Right forelimb (tissue), 1 donor: ENCODE measurements at regions not wholly inside any gene's neighbourhood (a gene's known extent, or its start where the extent isn't known, plus 50 kb on each side); places are given as distances from the start of the nearest gene placed in this dataset.
A peak's percentile ranks its signal among the peaks of the same experiment; 100 is the strongest.

ENCODE experiments used
- DNase-seq: peaks from one replicate; pipeline ENCODE4 v3.0.0-alpha.2; 2018

DNA sequence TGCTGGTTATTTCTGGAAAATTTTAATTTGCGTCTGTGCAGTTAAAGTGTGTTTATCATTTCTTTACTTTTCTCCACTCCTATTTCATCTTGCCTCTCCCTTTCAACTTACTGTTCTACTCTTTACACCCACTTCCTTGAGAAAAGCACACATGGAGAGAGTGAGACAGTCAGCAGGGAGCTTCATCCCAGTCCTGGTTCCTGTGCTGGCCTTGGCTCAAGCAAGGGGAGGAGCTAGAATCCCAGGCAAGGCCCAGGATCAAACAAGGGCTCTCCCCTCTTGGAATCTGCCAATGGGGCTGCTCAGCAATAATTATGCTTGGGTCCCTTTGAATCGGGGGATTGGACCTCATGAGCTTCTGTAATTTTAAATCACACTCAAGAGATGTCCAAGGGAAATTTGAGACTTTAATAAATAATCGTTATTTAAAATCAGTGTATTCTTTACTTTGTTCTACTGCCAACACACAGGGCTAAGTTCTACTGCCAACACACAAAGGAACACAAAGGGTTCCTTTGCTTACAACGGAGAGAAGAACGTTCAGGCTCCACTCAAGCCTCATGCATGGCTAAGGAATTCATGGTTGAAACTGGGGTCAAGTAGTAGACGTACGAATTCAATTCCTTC is 439.3 kb upstream of the DAB2 start:
- no peak for DNase-seq

DNA sequence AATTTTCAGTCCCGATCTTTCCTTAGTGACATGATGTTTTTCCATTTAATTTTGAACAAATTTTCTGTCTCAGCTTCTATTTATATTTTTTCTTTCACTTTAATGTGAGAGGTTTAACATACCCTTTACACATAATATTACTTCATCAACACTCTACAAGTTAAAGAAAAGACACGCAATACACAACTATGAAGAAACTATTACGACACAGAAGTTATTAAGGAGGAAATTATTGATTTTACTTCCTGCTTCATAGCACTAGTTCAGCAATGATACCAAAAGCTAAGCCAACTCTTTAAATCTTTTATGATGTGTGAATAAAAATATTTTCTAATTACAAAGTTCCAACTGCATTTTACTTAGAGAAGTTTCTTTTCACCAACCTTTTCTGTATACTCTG is 432.3 kb upstream of the DAB2 start:
- no peak for DNase-seq

DNA sequence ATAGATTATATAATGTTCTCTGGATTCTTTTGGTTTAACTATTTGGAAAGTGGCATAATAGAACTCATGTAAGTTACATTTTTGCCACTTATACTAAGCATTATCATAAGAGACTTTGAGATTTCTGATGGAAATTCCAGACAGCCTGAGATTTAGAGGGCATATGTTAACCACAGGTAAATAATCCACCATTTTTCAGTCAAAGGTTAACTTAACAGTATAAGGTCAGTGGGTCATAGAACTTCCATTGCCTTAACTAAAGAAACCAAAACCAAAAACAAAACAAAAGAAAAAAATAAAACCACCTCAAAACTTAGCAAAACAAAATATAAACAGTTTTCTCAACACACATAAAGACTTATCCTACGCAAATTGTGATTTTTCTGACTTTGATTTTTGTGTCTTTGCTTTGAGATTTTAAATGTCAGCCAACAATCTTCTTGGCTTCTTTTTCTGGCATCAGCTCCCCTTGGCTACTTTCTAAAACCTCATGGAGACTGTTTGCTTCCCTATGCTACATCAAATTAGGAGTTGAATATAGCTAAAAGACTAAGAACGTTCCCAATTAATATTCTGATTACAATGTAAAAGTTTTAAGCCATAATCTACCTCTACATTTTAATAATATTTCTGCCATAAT is 430.1 kb upstream of the DAB2 start:
- DNase-seq: no peak

DNA sequence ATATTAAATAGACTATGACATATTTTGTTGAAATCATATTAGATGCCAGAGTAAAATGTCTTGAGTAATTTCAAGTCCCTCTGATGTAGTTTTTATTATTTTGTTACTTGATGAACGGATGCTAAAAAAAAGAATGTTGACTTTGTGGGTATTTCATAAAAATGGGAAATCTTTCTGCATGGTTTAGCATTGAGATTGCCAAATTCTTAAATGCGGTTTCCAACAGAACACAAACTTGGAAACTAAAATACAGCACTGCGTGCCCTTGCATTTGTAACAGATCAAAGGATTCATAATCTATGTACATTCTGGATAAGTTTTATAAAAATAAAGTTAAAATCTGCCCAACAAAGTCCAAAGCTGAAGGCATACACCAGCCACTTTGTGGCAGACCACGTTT is 425.5 kb upstream of the DAB2 start:
- DNase-seq: no peak

DNA sequence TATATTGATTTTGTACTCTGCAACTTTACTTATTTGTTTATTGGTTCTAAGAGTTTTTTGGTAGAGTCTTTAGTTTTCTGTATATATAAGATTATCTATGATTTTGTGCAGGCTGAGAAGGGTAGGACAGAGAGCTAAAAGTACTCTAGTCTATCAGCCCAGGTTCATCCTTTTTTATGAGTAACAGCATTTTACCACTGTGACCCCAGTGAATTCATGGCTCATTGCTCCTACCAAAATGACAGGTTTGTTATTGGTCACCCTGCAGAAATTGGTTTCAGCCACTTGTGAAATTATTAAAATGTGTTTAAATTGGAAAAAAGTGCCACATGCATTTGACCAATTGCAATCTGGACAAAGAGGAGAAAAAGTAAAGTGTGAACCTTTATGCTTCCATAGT is 421.4 kb upstream of the DAB2 start:
- no peak for DNase-seq

DNA sequence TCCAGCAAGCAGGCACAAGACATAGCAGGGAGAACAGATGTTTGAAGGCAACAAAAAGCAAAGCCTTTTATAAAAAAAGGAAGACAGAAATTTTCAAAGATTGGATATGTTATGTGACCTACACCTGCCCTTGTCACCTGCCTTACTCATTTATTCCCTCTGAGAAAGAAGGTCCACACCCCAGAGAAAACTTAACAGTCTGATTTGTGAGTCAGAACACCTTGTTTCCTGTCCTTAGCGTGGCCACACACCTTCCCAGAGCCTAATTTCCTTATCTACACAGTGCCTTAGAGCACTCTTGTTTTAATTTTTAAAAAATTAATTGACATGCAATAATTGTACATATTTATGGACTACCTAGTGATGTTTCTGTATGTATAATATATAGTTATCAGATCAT is 419.0 kb upstream of the DAB2 start:
- DNase-seq: no peak

DNA sequence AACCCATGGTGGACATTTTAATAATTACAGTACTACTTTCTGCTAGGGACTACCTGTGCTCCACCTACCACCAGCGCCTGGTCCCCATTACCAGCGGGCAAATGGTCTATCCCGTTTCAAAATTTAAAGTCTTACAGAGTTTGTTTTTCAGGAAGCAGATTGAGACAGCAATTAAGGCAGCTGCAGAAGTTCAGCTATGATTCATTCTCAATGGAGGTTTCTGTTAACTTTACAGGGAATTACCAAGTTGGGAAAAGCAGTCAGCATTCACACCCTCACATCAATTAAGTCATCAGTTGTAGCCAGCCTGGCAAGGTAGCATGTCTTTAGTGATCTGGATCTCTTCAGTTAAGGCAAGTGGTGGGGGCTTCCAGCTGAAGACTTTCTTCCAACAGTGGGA is 410.6 kb upstream of the DAB2 start:
- DNase-seq: no peak

DNA sequence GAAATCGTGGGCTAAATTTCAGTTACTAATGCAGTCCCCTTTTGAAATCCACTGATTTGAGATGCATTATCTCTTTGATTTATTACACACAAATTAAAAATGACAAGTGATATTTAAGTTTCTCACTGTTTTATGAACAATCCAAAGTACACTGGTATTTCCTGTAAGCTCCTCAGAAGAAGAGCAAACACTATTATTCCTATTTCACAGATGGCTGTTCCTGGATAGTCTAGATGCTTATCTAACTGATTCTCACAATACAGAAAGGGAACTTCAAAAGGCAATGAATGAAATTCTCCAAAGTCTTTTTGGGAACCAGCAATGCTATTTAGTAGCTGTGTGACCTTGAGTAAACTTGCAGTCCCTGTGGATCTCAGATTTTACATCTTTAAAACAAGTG is 404.7 kb upstream of the DAB2 start:
- DNase-seq: no peak

DNA sequence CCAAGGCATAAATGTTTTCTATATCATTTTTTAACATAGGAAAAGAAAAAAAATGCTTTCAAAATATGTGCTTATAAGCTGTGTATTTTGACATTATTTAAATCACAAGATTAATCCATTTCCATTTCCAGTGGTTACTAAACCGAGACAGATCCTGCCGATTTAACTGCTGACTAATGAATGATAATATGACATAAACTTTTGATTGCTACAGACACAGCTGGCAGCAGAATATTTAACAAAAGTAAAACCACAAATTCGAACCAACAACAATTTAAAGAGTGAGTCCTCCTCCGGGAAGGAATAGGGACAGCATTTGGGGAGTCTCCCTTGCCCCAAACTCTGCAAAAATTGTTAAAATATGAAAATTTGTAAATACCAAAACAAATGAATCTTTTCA is 401.3 kb upstream of the DAB2 start:
- no peak for DNase-seq

DNA sequence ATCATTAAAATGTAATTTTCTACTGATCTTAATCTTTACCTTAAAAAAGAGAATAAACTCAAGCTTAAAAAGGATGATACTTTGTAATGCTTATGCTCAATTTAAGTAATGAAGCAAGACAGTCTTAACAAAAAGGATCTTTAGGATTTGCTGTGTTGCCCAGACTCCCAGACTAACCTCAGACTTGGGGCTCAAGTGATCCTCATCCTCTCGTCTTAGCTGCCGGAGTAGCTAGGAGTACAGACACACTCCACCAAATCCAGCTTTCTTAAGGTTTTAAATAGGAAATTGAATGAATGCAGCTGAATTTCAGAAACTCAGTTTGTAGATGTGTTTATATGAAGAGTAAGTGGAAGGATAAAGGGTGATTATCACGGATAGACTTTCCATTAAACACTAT is 400.5 kb upstream of the DAB2 start:
- no peak for DNase-seq

DNA sequence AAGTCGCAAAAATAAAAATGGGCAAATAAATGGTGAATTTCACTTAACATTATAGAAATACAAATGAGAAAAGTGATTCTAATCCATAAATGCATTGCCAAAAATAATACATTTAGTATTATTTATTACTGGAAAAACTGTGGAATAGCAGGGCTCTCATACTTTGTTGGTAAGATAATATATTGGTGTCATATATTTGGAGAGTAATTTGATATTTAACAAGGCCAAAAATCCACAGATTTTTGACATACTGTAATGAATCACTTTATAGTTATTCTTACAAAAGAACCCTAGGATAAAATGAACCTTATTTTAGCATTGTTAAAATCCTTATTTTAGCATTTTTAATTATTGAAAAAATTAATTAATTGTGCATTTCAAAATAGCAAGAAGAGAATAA is 397.2 kb upstream of the DAB2 start:
- DNase-seq: no peak

DNA sequence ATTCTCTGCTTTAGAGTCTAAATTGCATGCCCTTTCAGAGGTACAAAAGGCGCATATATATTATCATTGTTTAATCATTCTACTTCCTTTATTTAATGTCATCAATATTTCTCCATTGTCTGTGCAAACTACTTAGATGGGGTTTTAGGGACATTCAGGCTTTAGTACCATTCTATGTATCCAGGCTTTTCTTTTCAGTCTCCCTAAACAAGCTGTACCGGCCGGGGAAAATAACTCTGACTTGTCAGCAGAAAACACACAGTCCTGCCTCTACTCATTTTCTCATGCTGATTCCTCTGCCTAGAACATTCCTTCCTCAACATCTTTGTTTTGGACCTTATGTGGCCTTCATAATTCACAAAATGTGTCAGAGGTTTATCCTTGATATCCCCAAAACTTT is 392.1 kb upstream of the DAB2 start:
- DNase-seq: no peak

DNA sequence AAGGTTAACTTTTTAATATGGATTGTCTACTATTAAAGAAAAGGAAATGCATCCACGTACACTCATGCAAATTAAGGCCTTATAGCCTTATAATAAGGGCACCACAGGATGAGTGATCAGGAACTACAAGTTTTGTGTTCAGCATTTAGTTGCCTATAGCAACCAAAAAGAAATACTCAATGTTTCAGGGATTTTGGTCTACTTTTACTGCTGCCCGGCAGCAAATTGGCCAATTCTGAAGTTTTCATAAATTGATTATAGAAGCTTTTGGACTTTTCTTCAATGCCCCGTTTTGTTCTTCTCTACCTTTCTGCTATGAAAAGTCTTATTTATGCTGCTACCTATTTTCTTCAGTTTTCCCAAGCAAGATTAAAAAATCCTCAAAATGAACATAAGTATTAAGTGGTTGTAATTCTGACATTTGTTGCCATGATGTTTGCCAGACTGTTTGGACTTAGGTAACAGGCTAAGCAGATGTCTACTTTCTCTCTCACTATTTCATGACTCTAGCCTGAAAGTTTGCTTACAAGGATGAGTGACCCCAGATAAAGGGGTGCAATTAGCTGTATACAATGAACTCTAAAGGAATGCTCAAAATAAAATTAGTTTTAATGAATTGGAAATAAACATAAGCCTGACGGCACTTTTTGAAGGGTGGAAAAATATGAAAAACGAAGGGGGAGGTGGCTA is 391.5 kb upstream of the DAB2 start:
- DNase-seq: no peak

DNA sequence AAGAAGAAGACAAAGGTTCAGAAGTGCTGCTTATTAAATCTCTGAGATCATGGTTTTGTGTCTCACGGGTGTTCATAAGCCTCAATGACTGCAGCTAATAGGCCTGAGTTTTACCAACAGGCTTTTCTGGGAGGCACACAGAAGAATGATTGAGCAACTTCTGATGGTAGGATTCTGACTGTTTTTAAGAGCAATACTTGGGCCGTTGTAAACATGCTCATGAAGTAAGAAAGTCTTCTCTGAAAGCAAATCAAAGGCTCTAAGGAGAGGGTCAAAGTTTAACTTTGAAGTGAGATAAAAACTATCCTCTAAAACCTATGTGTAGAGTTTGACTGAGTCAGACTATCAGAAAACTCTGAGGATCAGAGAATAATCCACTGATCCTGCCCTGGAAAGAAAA is 390.9 kb upstream of the DAB2 start:
- no peak for DNase-seq

DNA sequence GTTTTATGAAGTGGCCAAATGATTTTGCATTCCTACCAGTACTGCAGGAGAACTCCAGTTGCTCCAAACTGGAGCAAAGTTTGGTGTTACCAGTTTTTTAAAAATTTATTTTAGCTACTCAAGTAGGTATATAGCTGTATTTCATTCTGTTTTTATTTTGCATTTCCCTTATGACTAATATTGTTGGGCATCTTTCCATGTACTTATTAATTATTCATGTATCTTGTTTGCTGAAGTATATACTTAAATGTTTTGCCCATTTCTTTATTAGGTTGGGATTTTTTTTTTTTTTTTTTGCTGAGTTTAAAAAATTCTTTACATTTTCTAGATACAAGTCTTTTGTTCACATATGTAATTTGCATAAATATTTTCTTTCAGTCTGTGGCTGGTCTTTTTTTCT is 386.6 kb upstream of the DAB2 start:
- no peak for DNase-seq

DNA sequence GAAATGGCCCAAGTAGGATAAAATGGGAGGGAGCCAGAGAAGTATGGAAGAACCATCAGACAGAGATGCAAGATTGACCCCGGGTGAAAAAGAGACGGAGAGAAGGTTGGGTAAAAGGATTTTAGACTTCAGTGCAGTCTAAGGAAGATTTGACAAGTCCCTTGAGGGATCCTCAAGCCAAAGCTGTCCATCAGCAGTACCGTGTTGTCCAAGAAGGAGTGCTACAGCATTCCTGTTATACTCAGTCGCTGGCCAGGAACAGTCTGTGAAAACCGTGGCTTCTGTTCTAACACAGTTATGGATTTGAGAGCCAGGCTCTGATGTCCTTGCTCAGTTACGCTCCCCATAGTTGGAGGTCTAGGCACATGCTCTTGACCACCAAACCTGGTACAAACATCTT is 383.9 kb upstream of the DAB2 start:
- DNase-seq: no peak

DNA sequence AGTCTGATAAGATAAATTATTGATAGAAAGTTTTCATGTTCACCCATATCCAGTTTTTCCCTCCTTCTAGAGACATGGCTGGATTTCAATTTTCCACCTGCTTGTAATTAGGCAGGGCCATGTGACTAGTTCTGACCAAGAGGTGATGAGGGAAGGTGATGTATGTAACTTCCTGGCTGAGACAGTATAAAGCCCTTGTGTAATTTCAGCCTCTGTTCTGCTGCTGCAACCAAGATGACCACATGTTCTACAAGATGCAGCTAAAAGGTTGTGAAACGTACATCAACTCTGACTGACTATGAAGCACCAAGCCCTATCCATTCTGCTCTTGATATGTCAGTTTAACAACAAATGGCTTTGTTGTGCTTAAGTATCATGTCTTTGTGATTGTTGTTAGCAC is 376.5 kb upstream of the DAB2 start:
- DNase-seq: no peak

DNA sequence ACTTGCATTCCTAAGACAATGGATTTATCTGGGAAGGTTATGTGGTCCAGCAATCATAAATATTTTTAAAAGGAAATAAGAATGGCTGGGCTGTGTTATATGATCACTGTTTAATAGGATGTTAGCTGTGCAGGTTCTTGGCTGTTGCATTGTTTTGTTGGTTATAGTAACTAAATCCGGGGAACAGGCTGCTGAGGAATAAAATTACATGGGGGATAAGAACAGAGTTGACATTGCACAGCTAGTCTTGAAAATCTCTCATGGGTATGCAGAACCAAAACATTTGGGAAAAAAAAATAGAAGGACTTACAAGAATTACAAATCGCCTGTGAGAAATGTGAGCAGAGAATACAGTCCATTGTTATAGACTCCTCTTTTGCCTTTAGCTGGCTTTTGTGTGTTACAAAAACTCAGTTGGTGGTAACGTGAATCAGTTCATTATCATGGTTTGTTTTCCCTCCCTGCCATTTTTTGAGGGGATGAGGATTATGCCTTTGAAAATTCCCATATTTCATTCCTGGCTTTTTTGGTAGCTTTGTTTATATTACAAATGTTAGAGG is 375.3 kb upstream of the DAB2 start:
- no peak for DNase-seq

DNA sequence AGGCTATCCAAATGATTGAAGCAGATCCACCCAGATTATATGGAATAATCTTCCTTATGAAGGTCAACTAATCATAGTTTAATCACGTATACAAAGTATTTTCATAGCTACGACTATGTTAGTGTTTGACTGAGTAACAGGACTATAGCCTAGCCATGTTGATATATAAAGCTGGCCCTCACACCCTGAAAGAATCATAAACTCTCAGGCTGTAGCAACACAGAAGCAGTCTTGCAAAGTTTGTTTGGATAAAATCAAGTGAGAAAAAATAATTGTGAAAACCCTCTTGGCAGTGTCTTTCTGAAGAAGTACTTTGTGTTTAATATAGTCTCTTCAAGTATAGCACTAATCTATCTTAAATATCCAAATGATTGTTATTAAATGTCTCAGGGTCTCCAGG is 374.5 kb upstream of the DAB2 start:
- DNase-seq: no peak

DNA sequence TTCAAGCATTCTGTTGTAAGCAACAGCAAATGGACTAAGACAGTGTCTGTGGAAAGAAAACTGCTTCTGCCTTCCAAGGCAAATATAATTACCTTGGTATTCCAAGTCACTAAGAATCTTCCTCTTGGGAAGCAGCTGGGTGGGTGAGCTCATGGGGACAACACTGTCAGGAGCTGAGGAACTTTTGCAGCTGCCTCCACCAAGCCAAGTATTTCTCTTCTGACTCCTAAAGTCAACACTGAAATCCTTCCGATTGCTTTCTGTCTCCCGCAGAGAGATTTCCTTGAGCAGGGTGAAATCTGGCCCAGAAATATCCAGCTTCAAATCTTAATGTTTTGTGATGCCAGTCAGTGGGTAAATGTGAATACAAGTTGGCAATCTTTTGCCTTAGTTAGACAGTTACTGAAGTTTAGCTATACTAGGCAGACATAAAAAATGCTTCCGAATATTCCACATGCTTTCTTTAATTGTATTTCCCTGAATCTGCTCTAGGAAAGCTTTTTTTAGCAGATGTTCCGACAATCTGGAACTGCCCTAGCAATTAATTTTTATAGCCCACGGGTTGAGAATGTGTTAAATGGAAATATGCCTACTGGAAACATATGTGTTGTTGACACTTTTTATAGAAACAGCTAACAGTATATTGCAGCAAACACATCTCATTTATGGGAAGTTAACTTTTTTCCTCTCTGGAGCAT is 369.9 kb upstream of the DAB2 start:
- DNase-seq: peak; percentile 47

DNA sequence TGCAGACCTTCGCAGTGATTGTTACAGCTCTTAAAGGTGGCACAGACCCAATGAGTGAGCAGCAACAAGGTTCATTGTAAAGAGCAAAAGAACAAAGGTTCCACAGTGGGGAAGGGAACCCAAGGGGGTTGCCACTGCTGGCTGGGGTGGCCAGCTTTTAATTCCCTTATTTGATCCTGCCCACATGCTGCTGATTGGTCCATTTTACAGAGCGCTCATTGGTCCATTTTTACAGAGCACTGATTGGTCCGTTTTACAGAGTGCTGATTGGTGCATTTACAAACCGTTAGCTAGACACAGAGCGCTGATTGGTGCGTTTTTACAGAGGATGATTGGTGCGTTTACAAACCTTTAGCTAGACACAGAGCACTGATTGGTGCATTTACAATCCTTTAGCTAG is 360.6 kb upstream of the DAB2 start:
- no peak for DNase-seq

DNA sequence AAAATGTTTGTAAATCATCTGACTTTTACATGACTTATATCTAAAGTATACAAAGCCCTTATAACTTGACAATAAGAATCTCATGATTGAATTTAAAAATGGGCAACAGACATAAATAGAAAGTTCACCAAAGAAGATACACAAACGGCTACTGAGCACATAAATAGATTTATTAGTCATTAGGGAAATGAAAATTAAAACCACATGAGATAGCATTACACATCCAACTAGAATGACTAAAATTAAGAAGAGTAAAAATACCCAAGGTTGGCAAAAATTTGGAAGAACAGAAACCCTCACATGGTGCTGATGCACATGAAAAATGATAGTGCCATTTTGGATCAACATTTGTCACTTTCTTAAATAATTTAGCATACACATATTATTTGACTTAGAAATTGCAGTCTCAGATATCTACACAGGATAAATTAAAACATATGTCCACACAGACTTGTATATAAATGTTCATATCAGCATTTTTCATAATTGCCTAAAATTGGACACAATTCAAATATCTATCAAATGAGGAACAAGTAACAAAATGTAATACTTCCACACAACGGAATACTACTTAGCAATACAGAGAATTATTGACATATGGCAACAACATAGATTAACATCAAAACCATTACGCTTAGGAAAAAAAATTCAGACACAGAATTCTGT is 359.1 kb upstream of the DAB2 start:
- DNase-seq: no peak

DNA sequence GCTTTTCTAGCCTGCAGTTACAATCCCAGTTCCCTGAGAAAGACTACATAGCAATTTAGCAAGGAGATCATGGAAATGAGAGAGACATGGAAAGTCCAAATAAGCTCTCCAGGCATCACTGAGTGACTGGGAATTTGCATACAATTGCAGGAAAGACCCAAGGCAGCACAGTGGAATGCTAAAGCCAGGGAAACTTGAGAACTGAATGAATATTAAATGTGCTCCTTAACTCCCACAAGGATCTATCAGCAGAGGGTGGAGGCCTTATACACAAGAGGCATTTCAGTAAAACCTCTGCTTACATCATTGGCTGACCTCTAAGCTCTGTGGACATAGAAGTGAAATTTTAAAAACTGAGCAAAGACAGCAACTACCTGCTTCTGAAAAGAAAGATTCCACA is 355.6 kb upstream of the DAB2 start:
- no peak for DNase-seq
